ENCODE measurements at regions not wholly inside any gene's neighbourhood (a gene's known extent, or its start where the extent isn't known, plus 50 kb on each side); places are given as distances from the start of the nearest gene placed in this dataset.

GRCh38 chr2:177053038-177053437, 159.6 kb upstream of the HNRNPA3 start:
- TF ChIP-seq EZH2 (IDR thresholded peaks at IDR 0.05) (no peak), POLR2AphosphoS5 (IDR thresholded peaks at IDR 0.05; ENCODE audit: borderline replicate concordance, low read depth, low read length) (no peak)
